Astrocyte (in vitro differentiated cells and primary cell): ENCODE measurements at regions not wholly inside any gene's neighbourhood (a gene's known extent, or its start where the extent isn't known, plus 50 kb on each side); places are given as distances from the start of the nearest gene placed in this dataset.
"Not testable (repeated sequence)": the region's sequence is repeated elsewhere in the genome, so short reads cannot be mapped to it uniquely, and the experiment has no call there.

ENCODE experiments used
- DNase-seq: peaks from one replicate; pipeline ENCODE4 v3.0.0-alpha.2; 2010; ENCODE audit warnings: low read depth
- FAIRE-seq: peaks from 2 replicates; lab custom pipeline; 2011; peaks lifted over from hg19 to GRCh38; lab: Jason Lieb, UNC
- H2AFZ ChIP-seq: 2 replicates; pipeline ENCODE4 v1.6.0; 2012; ENCODE audit warnings: low read depth, low read length, inconsistent platforms
- H3K27ac ChIP-seq: 2 replicates; pipeline ENCODE4 v1.5.1; 2011; ENCODE audit warnings: low read depth, low read length, inconsistent platforms
- H3K27me3 ChIP-seq: 2 replicates; pipeline ENCODE4 v1.6.0; 2011; ENCODE audit warnings: low read length, inconsistent platforms; ENCODE audit not compliant: insufficient read depth
- H3K36me3 ChIP-seq: 2 replicates; pipeline ENCODE4 v1.5.1; 2011; ENCODE audit warnings: low read length, inconsistent platforms; ENCODE audit not compliant: insufficient read depth
- H3K4me1 ChIP-seq: 2 replicates; pipeline ENCODE4 v1.5.1; 2011; ENCODE audit warnings: low read length, inconsistent platforms; ENCODE audit not compliant: insufficient read depth
- H3K4me2 ChIP-seq: 2 replicates; pipeline ENCODE4 v1.6.0; 2012; ENCODE audit warnings: low read length, inconsistent platforms
- H3K4me3 ChIP-seq: 2 replicates; pipeline ENCODE4 v1.5.1; 2011; ENCODE audit warnings: low read depth, mild to moderate bottlenecking, low read length, inconsistent platforms; ENCODE audit not compliant: insufficient read depth
- H3K79me2 ChIP-seq: 2 replicates; pipeline ENCODE4 v1.6.0; 2012; ENCODE audit warnings: mild to moderate bottlenecking, low read length, inconsistent platforms; ENCODE audit not compliant: insufficient read depth
- H3K9ac ChIP-seq: 2 replicates; pipeline ENCODE4 v1.6.0; 2012; ENCODE audit warnings: mild to moderate bottlenecking, low read length, inconsistent platforms
- H3K9me3 ChIP-seq: 2 replicates; pipeline ENCODE4 v1.5.1; 2012; ENCODE audit warnings: low read depth, mild to moderate bottlenecking, low read length, inconsistent platforms; ENCODE audit not compliant: insufficient read depth
- H4K20me1 ChIP-seq: 2 replicates; pipeline ENCODE4 v1.6.0; 2012; ENCODE audit warnings: low read length, inconsistent platforms; ENCODE audit not compliant: insufficient read depth
- H3K27ac Mint-ChIP-seq: one replicate; pipeline ENCODE4 v1.8.0; 2021; ENCODE audit warnings: mild to moderate bottlenecking, mixed read lengths; ENCODE audit not compliant: unreplicated experiment
- H3K27me3 Mint-ChIP-seq: one replicate; pipeline ENCODE4 v1.8.0; 2021; ENCODE audit warnings: low read depth, mixed read lengths; ENCODE audit not compliant: unreplicated experiment
- H3K36me3 Mint-ChIP-seq: one replicate; pipeline ENCODE4 v1.8.0; 2021; ENCODE audit warnings: low read depth, mixed read lengths; ENCODE audit not compliant: unreplicated experiment
- H3K4me1 Mint-ChIP-seq: one replicate; pipeline ENCODE4 v1.8.0; 2021; ENCODE audit warnings: low read depth, mixed read lengths; ENCODE audit not compliant: unreplicated experiment
- H3K4me3 Mint-ChIP-seq: one replicate; pipeline ENCODE4 v1.8.0; 2021; ENCODE audit warnings: mild to moderate bottlenecking, moderate library complexity, mixed read lengths; ENCODE audit not compliant: unreplicated experiment
- H3K9me3 Mint-ChIP-seq: one replicate; pipeline ENCODE4 v1.8.0; 2021; ENCODE audit warnings: mild to moderate bottlenecking, mixed read lengths; ENCODE audit not compliant: unreplicated experiment
- CTCF ChIP-seq: IDR thresholded peaks from 2 replicates; pipeline ENCODE4 v1.5.1; 2011; ENCODE audit warnings: low read depth, mild to moderate bottlenecking, inconsistent platforms, low read length, moderate library complexity; ENCODE audit not compliant: insufficient read depth
- EZH2 ChIP-seq: IDR thresholded peaks from 2 replicates; pipeline ENCODE4 v1.6.1; 2012; ENCODE audit warnings: mild to moderate bottlenecking, low read length, inconsistent platforms; ENCODE audit not compliant: insufficient read depth

GRCh38 chr15:75770131-75770530 lies 57.5 kb upstream of the CSPG4 start:
- H3K4me2 ChIP-seq: no peak overlapping the region
- H3K27ac ChIP-seq: no peak overlapping the region
- Mint-ChIP-seq H3K4me1 (peaks cover 8% of the 10 kb centered on the region), H3K27me3 (peaks cover 5% of the 10 kb centered on the region), H3K27ac (no peak overlapping the region), H3K4me3 (no peak overlapping the region), H3K9me3 (no peaks in the 10 kb centered on the region), H3K36me3 (no peaks in the 10 kb centered on the region)
- H3K36me3 ChIP-seq: no peaks in the 10 kb centered on the region
- TF ChIP-seq CTCF: no peak
- TF ChIP-seq EZH2: no peak
- no peaks in the 10 kb centered on the region for H3K27me3 ChIP-seq
- H3K4me3 ChIP-seq: no peak overlapping the region
- no peak overlapping the region for H2AFZ ChIP-seq
- H3K79me2 ChIP-seq: no peaks in the 10 kb centered on the region
- H3K4me1 ChIP-seq: no peaks in the 10 kb centered on the region
- H3K9ac ChIP-seq: no peak overlapping the region
- no peaks in the 10 kb centered on the region for H3K9me3 ChIP-seq
- no peak for FAIRE-seq
- no peak for DNase-seq
- H4K20me1 ChIP-seq: no peaks in the 10 kb centered on the region

GRCh38 chr15:75768526-75768925 lies 55.9 kb upstream of the CSPG4 start:
- H3K27me3 ChIP-seq, H3K4me2 ChIP-seq, H3K79me2 ChIP-seq, H3K36me3 ChIP-seq, H3K27me3 Mint-ChIP-seq, H2AFZ ChIP-seq, H4K20me1 ChIP-seq, H3K4me1 Mint-ChIP-seq, H3K27ac Mint-ChIP-seq, H3K4me3 ChIP-seq, H3K9ac ChIP-seq, H3K9me3 Mint-ChIP-seq, DNase-seq, H3K9me3 ChIP-seq, FAIRE-seq, H3K36me3 Mint-ChIP-seq, H3K27ac ChIP-seq, H3K4me1 ChIP-seq: not testable (repeated sequence)
- peak overlapping the region; percentile 20 for H3K4me3 Mint-ChIP-seq

GRCh38 chr15:75765551-75766305 lies 53.1 kb upstream of the CSPG4 start:
- not testable (repeated sequence) for H3K27ac ChIP-seq, H3K27ac Mint-ChIP-seq, H3K9me3 ChIP-seq, H3K4me2 ChIP-seq, H3K27me3 ChIP-seq, H3K4me3 ChIP-seq, H3K79me2 ChIP-seq, H3K9me3 Mint-ChIP-seq, H3K36me3 ChIP-seq, DNase-seq, H3K4me3 Mint-ChIP-seq, H3K4me1 ChIP-seq, H4K20me1 ChIP-seq, FAIRE-seq, H2AFZ ChIP-seq, H3K4me1 Mint-ChIP-seq, H3K36me3 Mint-ChIP-seq, H3K9ac ChIP-seq
- peaks cover 11% of the 10 kb centered on the region for H3K27me3 Mint-ChIP-seq

GRCh38 chr15:75764845-75765550 lies 52.4 kb upstream of the CSPG4 start:
- not testable (repeated sequence) for H3K9me3 Mint-ChIP-seq, H3K27me3 ChIP-seq, H3K4me1 ChIP-seq, H3K27ac ChIP-seq, H3K4me2 ChIP-seq, H3K79me2 ChIP-seq, H3K36me3 Mint-ChIP-seq, H3K9me3 ChIP-seq, DNase-seq, H3K4me3 Mint-ChIP-seq, H3K4me3 ChIP-seq, H3K36me3 ChIP-seq, H4K20me1 ChIP-seq, H3K9ac ChIP-seq, H3K4me1 Mint-ChIP-seq, H3K27ac Mint-ChIP-seq, H2AFZ ChIP-seq, FAIRE-seq
- H3K27me3 Mint-ChIP-seq: peaks cover 11% of the 10 kb centered on the region

GRCh38 chr15:75763635-75764600 lies 51.3 kb upstream of the CSPG4 start:
- H3K9ac ChIP-seq, DNase-seq, H4K20me1 ChIP-seq, H3K9me3 ChIP-seq, H3K4me2 ChIP-seq, H2AFZ ChIP-seq, H3K27me3 ChIP-seq, H3K4me3 ChIP-seq, H3K4me1 Mint-ChIP-seq, H3K36me3 ChIP-seq, H3K4me1 ChIP-seq, H3K9me3 Mint-ChIP-seq, H3K27ac Mint-ChIP-seq, H3K4me3 Mint-ChIP-seq, FAIRE-seq, H3K27ac ChIP-seq, H3K36me3 Mint-ChIP-seq, H3K79me2 ChIP-seq: not testable (repeated sequence)
- peaks cover 11% of the 10 kb centered on the region for H3K27me3 Mint-ChIP-seq
